ENCODE measurements at regions not wholly inside any gene's neighbourhood (a gene's known extent, or its start where the extent isn't known, plus 50 kb on each side); places are given as distances from the start of the nearest gene placed in this dataset.

DNA sequence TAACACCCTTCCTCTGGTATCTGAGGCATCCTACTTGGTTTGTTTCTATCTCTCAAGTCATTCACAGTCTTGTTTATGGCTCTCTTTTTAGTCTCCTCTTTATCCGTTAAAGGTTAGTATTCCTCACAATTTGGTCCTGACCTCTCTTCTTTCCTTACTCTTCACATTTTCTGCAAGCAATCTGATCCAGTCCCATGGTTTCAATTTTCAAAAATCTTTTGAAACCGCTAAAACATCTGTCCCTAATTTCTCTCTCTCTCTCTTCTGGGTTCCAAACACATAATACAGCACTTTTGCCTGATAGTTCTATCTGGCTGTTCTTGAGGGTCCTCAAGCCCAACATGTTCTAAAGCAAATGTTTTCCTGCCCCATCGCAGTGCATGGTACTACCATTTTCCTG lies 149.0 kb downstream of the SERPINI1 start:
- DNase-seq (ENCODE audit: insufficient read length, low spot score) (no peak), FAIRE-seq (no peak)
- TF ChIP-seq CTCF (IDR thresholded peaks at IDR 0.05; ENCODE audit: insufficient read depth, missing control alignments): no peak

GRCh38 chr3:167883452-167883851 lies 147.9 kb downstream of the SERPINI1 start:
- DNase-seq (ENCODE audit: insufficient read length, low spot score) (no peak), FAIRE-seq (no peak)
- TF ChIP-seq CTCF (IDR thresholded peaks at IDR 0.05; ENCODE audit: insufficient read depth, missing control alignments): no peak

- no peak for DNase-seq (ENCODE audit: insufficient read length, low spot score)
- no peak for FAIRE-seq
- peak; percentile 72 for TF ChIP-seq CTCF (IDR thresholded peaks at IDR 0.05; ENCODE audit: insufficient read depth, missing control alignments)
Observed at GRCh38 chr3:167882057-167882667, 146.6 kb downstream of the SERPINI1 start.

GRCh38 chr3:167880183-167880582 lies 144.7 kb downstream of the SERPINI1 start:
- DNase-seq (ENCODE audit: insufficient read length, low spot score): no peak
- no peak for FAIRE-seq
- no peak for TF ChIP-seq CTCF (IDR thresholded peaks at IDR 0.05; ENCODE audit: insufficient read depth, missing control alignments)

GRCh38 chr3:167876620-167877281 lies 141.2 kb downstream of the SERPINI1 start:
- FAIRE-seq (no peak), DNase-seq (ENCODE audit: insufficient read length, low spot score) (no peak)
- TF ChIP-seq CTCF (IDR thresholded peaks at IDR 0.05; ENCODE audit: insufficient read depth, missing control alignments): no peak

Measured in D721Med (cell line).